ENCODE measurements at regions not wholly inside any gene's neighbourhood (a gene's known extent, or its start where the extent isn't known, plus 50 kb on each side); places are given as distances from the start of the nearest gene placed in this dataset.

DNA sequence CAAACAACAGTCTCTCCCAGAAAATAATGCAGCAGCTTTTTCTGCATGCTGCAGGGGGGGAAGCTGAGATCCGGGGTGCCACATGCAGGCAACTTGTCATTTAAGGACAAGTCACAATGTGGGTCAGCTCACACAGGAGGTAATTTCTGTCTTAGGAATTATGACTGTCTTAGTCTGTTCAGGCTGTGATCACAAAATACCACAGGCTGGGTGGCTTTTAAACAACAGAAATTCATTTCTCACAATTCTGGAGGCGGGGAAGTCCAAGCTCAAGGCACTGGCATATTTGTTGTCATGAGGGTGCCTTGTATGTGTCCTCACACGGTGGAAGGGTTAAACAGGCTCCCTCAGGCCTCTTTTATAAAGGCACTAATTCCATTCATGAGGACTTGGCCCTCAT lies 127.7 kb downstream of the DIRAS2 start:
- no peaks in the 10 kb centered on the region for H3K4me1 ChIP-seq (ENCODE audit: control insufficient read depth in 1 of 2, insufficient read depth in 2 of 2, low read depth in 1 of 2, low read length in 1 of 2)
- ChIA-PET POLR2A (no interaction called here), CTCF (no interaction called here)
- no peak overlapping the region for H3K4me3 ChIP-seq (ENCODE audit: low read depth in 2 of 2, low read length in 1 of 2)
- 15% methylated on average over 3 of the region's 3 CpGs for WGBS (ENCODE audit: low lambda C conversion rate)
- H3F3A ChIP-seq (replicated peaks; ENCODE audit: insufficient read depth): no peaks in the 10 kb centered on the region
- no peak for DNase-seq
- H3K79me2 ChIP-seq (ENCODE audit: insufficient read depth): no peaks in the 10 kb centered on the region
- TF ChIP-seq FOXM1 (IDR thresholded peaks at IDR 0.05; ENCODE audit: low read depth) (no peak), YY1 (IDR thresholded peaks at IDR 0.05; ENCODE audit: low read depth) (no peak), IRF3 (IDR thresholded peaks at IDR 0.05; ENCODE audit: low read depth, low read length) (no peak), TCF12 (IDR thresholded peaks at IDR 0.05) (no peak), JUND (IDR thresholded peaks at IDR 0.05) (no peak), USF2 (IDR thresholded peaks at IDR 0.05; ENCODE audit: borderline replicate concordance, low read depth, low read length) (no peak), FOSL2 (IDR thresholded peaks at IDR 0.05; ENCODE audit: borderline replicate concordance, low read depth) (no peak), FOXJ3 (CRISPR knock-in tag; IDR thresholded peaks at IDR 0.05) (no peak), MAX (IDR thresholded peaks at IDR 0.05; ENCODE audit: low read depth) (no peak)
- no peak overlapping the region for H3K27ac ChIP-seq (ENCODE audit: low read depth in 2 of 2, low read length in 1 of 2)
- no peaks in the 10 kb centered on the region for H3K36me3 ChIP-seq (replicated peaks in 1 of 2; ENCODE audit: control insufficient read depth in 1 of 2, insufficient read depth in 2 of 2, low read length in 1 of 2)
- H4K20me1 ChIP-seq (ENCODE audit: insufficient read depth): no peaks in the 10 kb centered on the region
- H3K9me2 ChIP-seq: no peaks in the 10 kb centered on the region
- no peaks in the 10 kb centered on the region for H3K27me3 ChIP-seq (ENCODE audit: insufficient read depth)
- H3K9me3 ChIP-seq: no peaks in the 10 kb centered on the region
- no peak overlapping the region for H2AFZ ChIP-seq (ENCODE audit: low read depth)
- H3K4me2 ChIP-seq: no peak overlapping the region
- H3K9ac ChIP-seq: no peak overlapping the region

- Histone ChIP-seq H3F3A (replicated peaks; ENCODE audit: insufficient read depth) (no peaks in the 10 kb centered on the region), H3K36me3 (replicated peaks in 1 of 2; ENCODE audit: control insufficient read depth in 1 of 2, insufficient read depth in 2 of 2, low read length in 1 of 2) (no peaks in the 10 kb centered on the region), H3K27ac (ENCODE audit: low read depth in 2 of 2, low read length in 1 of 2) (no peak overlapping the region), H2AFZ (ENCODE audit: low read depth) (no peak overlapping the region), H3K9me3 (no peaks in the 10 kb centered on the region), H3K4me2 (no peak overlapping the region), H3K27me3 (ENCODE audit: insufficient read depth) (no peaks in the 10 kb centered on the region), H3K79me2 (ENCODE audit: insufficient read depth) (no peaks in the 10 kb centered on the region), H3K9me2 (no peaks in the 10 kb centered on the region), H3K9ac (no peak overlapping the region), H3K4me3 (ENCODE audit: low read depth in 2 of 2, low read length in 1 of 2) (no peak overlapping the region), H4K20me1 (ENCODE audit: insufficient read depth) (no peaks in the 10 kb centered on the region), H3K4me1 (ENCODE audit: control insufficient read depth in 1 of 2, insufficient read depth in 2 of 2, low read depth in 1 of 2, low read length in 1 of 2) (no peaks in the 10 kb centered on the region)
- POLR2A ChIA-PET: no interaction called here
- DNase-seq: no peak
- CTCF ChIA-PET: no interaction called here
- 51% methylated on average over 5 of the region's 5 CpGs for WGBS (ENCODE audit: low lambda C conversion rate)
- TF ChIP-seq RAD21 (IDR thresholded peaks at IDR 0.05; ENCODE audit: low read length) (no peak), EZH2phosphoT487 (IDR thresholded peaks at IDR 0.05; ENCODE audit: borderline replicate concordance, low read depth) (no peak), GABPA (IDR thresholded peaks at IDR 0.05; ENCODE audit: low read depth) (no peak), MEF2A (IDR thresholded peaks at IDR 0.05; ENCODE audit: borderline replicate concordance, low read depth) (no peak), MAX (IDR thresholded peaks at IDR 0.05; ENCODE audit: low read depth) (no peak), CHD2 (IDR thresholded peaks at IDR 0.05; ENCODE audit: low read length, partially characterized antibody) (no peak), RFX5 (IDR thresholded peaks at IDR 0.05; ENCODE audit: low read length) (no peak), NFIC (IDR thresholded peaks at IDR 0.05; ENCODE audit: borderline replicate concordance) (no peak), ELF1 (IDR thresholded peaks at IDR 0.05) (no peak), YY1 (IDR thresholded peaks at IDR 0.05; ENCODE audit: low read depth) (no peak), FOXM1 (IDR thresholded peaks at IDR 0.05; ENCODE audit: low read depth) (no peak), JUND (IDR thresholded peaks at IDR 0.05) (no peak), FOSL2 (IDR thresholded peaks at IDR 0.05; ENCODE audit: borderline replicate concordance, low read depth) (no peak), SIN3A (IDR thresholded peaks at IDR 0.05; ENCODE audit: borderline replicate concordance, low read depth, low read length) (no peak)
- TF ChIP-seq, protein P1, sequence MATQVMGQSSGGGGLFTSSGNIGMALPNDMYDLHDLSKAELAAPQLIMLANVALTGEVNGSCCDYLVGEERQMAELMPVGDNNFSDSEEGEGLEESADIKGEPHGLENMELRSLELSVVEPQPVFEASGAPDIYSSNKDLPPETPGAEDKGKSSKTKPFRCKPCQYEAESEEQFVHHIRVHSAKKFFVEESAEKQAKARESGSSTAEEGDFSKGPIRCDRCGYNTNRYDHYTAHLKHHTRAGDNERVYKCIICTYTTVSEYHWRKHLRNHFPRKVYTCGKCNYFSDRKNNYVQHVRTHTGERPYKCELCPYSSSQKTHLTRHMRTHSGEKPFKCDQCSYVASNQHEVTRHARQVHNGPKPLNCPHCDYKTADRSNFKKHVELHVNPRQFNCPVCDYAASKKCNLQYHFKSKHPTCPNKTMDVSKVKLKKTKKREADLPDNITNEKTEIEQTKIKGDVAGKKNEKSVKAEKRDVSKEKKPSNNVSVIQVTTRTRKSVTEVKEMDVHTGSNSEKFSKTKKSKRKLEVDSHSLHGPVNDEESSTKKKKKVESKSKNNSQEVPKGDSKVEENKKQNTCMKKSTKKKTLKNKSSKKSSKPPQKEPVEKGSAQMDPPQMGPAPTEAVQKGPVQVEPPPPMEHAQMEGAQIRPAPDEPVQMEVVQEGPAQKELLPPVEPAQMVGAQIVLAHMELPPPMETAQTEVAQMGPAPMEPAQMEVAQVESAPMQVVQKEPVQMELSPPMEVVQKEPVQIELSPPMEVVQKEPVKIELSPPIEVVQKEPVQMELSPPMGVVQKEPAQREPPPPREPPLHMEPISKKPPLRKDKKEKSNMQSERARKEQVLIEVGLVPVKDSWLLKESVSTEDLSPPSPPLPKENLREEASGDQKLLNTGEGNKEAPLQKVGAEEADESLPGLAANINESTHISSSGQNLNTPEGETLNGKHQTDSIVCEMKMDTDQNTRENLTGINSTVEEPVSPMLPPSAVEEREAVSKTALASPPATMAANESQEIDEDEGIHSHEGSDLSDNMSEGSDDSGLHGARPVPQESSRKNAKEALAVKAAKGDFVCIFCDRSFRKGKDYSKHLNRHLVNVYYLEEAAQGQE (IDR thresholded peaks at IDR 0.05; ENCODE audit: low read depth, low read length): no peak
- TF ChIP-seq, protein P2, sequence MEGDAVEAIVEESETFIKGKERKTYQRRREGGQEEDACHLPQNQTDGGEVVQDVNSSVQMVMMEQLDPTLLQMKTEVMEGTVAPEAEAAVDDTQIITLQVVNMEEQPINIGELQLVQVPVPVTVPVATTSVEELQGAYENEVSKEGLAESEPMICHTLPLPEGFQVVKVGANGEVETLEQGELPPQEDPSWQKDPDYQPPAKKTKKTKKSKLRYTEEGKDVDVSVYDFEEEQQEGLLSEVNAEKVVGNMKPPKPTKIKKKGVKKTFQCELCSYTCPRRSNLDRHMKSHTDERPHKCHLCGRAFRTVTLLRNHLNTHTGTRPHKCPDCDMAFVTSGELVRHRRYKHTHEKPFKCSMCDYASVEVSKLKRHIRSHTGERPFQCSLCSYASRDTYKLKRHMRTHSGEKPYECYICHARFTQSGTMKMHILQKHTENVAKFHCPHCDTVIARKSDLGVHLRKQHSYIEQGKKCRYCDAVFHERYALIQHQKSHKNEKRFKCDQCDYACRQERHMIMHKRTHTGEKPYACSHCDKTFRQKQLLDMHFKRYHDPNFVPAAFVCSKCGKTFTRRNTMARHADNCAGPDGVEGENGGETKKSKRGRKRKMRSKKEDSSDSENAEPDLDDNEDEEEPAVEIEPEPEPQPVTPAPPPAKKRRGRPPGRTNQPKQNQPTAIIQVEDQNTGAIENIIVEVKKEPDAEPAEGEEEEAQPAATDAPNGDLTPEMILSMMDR (IDR thresholded peaks at IDR 0.05): no peak
These were observed 127.1 kb downstream of the DIRAS2 start for GRCh38 chr9:90515510-90515909.

Data from SK-N-SH (cell line).